GM19463 (cell line): ENCODE measurements at regions not wholly inside any gene's neighbourhood (a gene's known extent, or its start where the extent isn't known, plus 50 kb on each side); places are given as distances from the start of the nearest gene placed in this dataset.

Experiments used
- ATAC-seq: cut with Tn5 transposase; IDR thresholded peaks from one replicate; pipeline ENCODE4 v1.9.1; 2021; ENCODE audit warnings: mild to moderate bottlenecking, moderate library complexity; ENCODE audit not compliant: unreplicated experiment

- no peak for ATAC-seq
These were observed 112.6 kb downstream of the CDC5L start for GRCh38 chr6:44500074-44500473.

GRCh38 chr6:44503471-44503870 lies 116.0 kb downstream of the CDC5L start:
- ATAC-seq, result no peak

- no peak for ATAC-seq
These were observed 116.8 kb downstream of the CDC5L start for GRCh38 chr6:44504301-44504791.

- ATAC-seq, result no peak
These were observed 118.2 kb downstream of the CDC5L start for GRCh38 chr6:44505751-44506150.

- ATAC-seq, result no peak
These were observed 119.5 kb downstream of the CDC5L start for GRCh38 chr6:44507014-44507413.

GRCh38 chr6:44508646-44509045 lies 121.1 kb downstream of the CDC5L start:
- no peak for ATAC-seq

GRCh38 chr6:44511126-44511525 lies 123.6 kb downstream of the CDC5L start:
- ATAC-seq, result no peak

GRCh38 chr6:44512868-44513741 lies 125.6 kb downstream of the CDC5L start:
- ATAC-seq, result no peak

GRCh38 chr6:44514085-44514484 lies 126.6 kb downstream of the CDC5L start:
- no peak for ATAC-seq

- ATAC-seq, result no peak
These were observed 127.2 kb downstream of the CDC5L start for GRCh38 chr6:44514576-44515193.

GRCh38 chr6:44522871-44523270 lies 135.4 kb downstream of the CDC5L start:
- no peak for ATAC-seq

- no peak for ATAC-seq
These were observed 137.1 kb downstream of the CDC5L start for GRCh38 chr6:44524476-44525227.

GRCh38 chr6:44525761-44526351 lies 138.3 kb downstream of the CDC5L start:
- no peak for ATAC-seq

GRCh38 chr6:44527181-44527580 lies 139.7 kb downstream of the CDC5L start:
- ATAC-seq, result no peak

GRCh38 chr6:44527583-44528369 lies 140.3 kb downstream of the CDC5L start:
- no peak for ATAC-seq

- no peak for ATAC-seq
These were observed 140.8 kb downstream of the CDC5L start for GRCh38 chr6:44528370-44528644.

GRCh38 chr6:44528716-44529115 lies 141.2 kb downstream of the CDC5L start:
- no peak for ATAC-seq

GRCh38 chr6:44529146-44529905 lies 141.8 kb downstream of the CDC5L start:
- no peak for ATAC-seq

- no peak for ATAC-seq
These were observed 142.9 kb downstream of the CDC5L start for GRCh38 chr6:44530209-44530909.
